Astrocyte of the spinal cord (primary cell): ENCODE measurements at regions not wholly inside any gene's neighbourhood (a gene's known extent, or its start where the extent isn't known, plus 50 kb on each side); places are given as distances from the start of the nearest gene placed in this dataset.
A peak's percentile ranks its signal among the peaks of the same experiment; 100 is the strongest.

Experiments used
- DNase-seq: peaks from one replicate; pipeline ENCODE4 v3.0.0; 2011; ENCODE audit warnings: low read depth, low spot score
- H3K4me3 ChIP-seq: 2 replicates; pipeline ENCODE4 v1.5.1; 2011; ENCODE audit warnings: low read depth, mild to moderate bottlenecking, low read length, moderate library complexity
- CTCF ChIP-seq: IDR thresholded peaks from 2 replicates; pipeline ENCODE4 v1.5.1; 2012; ENCODE audit warnings: low read depth, mild to moderate bottlenecking, low read length, inconsistent platforms
- in situ Hi-C: cut with HindIII; loops from 2 replicates; pipeline ENCODE4 v1.10.0; 2017; ENCODE audit warnings: low sequenced_read_pairs

- H3K4me3 ChIP-seq: no peak overlapping the region
- TF ChIP-seq CTCF: no peak
- no peak for DNase-seq
- in situ Hi-C loops: no loop called here
These were observed 311.0 kb downstream of the GRIN2B start for GRCh38 chr12:13670285-13670866.

- no peak overlapping the region for H3K4me3 ChIP-seq
- TF ChIP-seq CTCF: no peak
- no peak for DNase-seq
These were observed 312.5 kb downstream of the GRIN2B start for GRCh38 chr12:13668880-13669279.

GRCh38 chr12:13666806-13667205, 314.6 kb downstream of the GRIN2B start:
- no peak overlapping the region for H3K4me3 ChIP-seq
- in situ Hi-C loops: no loop called here
- DNase-seq: no peak
- no peak for TF ChIP-seq CTCF

More at GRCh38 chr12:13668880-13669279, 312.5 kb downstream of the GRIN2B start:
- in situ Hi-C loops: no loop called here

DNA sequence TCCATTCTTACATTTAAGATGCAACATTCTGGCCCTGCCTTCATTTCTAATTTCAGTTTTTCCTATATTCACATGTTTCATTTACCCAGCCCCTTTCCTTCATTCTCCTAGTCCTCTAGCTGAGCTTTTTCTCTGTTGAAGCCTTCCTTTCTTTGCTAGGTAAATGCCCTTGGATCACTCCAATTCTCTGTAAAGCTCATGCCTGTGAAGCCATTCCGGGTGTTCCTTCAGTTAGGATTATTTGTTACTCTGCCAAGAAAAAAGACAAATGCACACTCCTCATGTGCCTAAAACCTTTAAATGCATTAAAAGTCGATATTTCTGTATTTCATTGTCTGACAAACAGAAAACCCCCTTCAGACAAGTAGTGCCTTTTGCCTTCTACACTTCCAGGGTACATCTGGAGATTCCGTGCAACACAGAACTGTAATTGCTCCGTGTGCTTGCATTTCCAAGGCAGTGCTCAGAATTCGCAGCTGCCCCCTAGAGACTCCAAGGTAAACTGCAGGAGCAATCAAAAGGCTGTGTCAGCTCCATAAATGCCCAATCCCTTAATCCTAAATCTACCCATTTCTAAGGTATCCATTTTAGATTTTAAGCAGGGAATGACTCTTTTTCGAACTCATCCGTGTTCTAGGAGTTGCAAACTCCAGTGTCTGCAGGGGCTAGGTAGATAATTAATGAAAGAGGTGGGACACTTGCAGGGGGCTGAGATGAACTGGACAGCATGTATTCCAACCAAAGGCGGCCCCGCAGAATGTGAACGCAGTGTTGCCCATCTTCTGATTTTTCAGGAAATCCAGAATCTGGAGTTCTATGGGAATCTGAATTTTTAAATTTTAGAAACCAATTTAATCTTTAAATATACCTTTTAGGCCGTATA, 320.2 kb downstream of the GRIN2B start:
- DNase-seq: peak; percentile 43
- in situ Hi-C loops: no loop called here

DNA sequence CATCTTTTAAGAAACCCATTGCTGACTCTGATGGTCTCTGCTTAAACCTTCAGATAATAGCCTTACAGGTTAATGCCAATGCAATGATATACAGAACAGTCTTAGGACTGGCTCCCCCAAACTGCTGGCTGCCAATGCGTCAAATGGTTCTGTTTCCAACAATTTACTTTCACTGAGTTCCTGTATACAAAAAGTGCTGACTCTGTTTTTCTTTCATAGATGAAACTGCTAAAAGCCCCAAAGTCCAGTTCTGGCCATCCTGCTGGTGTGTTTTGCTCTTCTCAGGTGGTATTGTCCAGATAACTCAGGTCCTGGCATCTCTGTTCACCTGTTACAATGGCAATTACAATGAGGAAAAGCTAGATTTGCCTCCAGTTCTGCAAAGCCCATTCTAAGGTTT, 326.9 kb downstream of the GRIN2B start:
- DNase-seq: no peak
- in situ Hi-C loops: no loop called here
- no peak for TF ChIP-seq CTCF
- H3K4me3 ChIP-seq: no peak overlapping the region

More for the DNA sequence above, 320.2 kb downstream of the GRIN2B start:
- H3K4me3 ChIP-seq: no peak overlapping the region
- peak; percentile 90 for TF ChIP-seq CTCF

DNA sequence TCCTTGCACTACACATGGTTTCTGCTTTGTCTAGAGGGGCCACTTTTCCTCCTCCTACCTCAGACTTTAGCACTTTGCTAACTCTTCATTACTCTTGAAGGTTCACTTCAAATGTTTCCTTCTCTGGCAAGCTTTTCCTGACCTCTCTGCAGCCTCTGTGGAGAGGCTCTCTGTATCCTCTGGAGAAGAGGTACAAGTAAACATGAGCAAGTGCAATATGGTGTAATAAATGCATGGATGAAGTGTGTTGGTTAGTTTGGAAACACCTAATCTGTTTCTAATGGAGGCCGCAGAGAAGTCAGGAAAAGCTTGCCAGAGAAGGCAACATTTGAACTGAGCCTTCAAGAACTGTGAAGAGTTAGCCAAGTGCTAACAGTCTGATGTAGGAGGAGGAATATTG, 329.3 kb downstream of the GRIN2B start:
- no peak for DNase-seq
- no peak for TF ChIP-seq CTCF
- no peak overlapping the region for H3K4me3 ChIP-seq
- in situ Hi-C loops: no loop called here
